HG03196 (cell line): ENCODE measurements at regions not wholly inside any gene's neighbourhood (a gene's known extent, or its start where the extent isn't known, plus 50 kb on each side); places are given as distances from the start of the nearest gene placed in this dataset.

Experiments used
- ATAC-seq: cut with Tn5 transposase; IDR thresholded peaks from one replicate; pipeline ENCODE4 v1.9.1; 2021; ENCODE audit not compliant: unreplicated experiment

DNA sequence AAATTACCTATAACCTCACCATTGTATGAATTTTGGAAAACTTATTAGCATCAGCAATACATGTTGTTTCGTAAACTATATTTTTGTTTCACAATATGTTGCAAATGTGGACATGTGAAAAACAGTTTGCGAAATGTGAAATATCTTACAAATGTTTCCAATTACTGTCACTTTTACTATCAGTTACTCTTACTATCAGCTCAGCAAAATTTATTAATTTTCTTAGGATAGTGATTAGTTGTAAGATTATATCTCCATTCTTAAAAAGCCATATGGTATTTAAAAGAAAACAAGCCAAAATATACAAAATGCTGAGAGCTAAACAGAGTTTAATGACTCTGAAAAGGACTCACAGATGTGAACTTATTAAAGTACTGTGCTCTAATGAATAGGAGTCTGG lies 111.9 kb upstream of the LPAR1 start:
- ATAC-seq: no peak

DNA sequence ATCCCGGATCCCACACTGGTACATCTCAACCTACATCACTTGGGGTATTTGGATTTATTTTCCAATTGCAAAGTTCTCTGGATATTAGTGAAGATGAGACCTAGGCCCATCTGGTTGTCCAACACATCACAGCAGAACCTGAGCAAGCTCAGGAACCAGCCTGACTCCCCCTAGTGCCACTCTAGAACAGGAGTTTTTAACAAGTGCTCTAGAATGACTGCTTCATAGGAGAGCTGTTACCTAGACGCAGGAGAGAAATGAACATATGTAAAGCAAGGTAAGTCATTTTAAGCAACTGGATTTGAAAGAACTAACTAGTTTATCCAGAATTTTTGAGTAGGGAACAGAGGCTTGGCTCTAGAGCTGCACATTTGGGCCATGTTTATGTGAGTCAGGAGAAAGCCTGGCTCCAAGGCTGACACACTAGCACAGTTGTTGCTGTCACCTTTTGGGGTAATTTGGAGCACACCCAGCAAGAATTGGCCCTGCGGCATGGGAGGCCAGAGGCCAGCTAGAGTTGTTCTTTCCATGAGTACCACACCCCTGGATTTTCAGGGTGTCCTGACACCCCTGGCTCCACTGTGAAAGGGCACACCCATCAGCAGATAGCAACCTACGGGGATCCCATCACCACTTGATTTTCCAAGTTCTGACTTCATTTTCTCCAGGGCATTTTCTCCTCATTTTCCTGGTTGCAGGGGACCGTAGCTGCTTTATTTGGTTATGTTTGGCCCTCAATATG lies 110.9 kb upstream of the LPAR1 start:
- no peak for ATAC-seq

DNA sequence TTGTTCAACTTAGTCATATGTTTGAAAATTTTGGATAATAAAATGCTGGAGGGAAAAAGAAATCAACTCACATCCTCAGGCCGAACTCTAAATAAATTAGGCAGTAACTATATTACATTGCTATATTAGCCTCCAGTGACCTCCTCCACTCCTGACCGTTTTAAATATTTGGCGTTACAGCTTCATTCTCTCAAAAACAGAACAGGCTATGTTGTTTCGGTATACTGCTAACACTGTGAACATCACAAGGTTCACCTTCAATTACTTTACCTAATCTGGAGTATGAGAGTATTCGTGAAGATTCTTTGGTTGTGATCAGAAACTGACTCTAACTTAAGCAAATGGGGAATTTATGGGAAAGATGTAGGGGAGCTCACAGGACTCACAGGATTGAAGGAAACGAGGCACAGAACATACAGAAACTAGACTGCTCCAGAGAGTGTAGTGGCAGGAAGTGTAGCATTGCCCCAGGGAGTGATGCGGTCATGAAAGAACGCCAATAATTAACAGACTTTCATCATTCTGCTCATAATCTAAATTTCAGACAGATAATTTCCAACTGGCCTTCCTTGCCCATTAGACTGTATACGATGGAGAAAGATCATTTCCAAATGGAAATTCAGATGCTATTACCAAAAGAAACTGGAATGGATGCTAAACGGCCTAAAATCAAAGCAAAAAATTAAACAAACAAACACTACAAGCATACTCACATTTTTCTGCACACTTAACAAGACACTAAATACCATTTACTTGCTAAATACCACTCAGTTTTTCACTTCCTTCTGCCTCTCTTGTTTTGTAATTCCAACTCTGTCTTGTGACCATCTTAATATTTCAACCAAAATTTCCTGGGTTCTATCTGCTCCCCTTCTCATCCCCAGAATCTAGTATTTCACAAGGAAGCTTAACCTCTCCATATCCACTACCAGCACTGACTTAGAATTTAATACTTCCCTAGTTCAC lies 110.1 kb upstream of the LPAR1 start:
- peak; percentile 68 for ATAC-seq

DNA sequence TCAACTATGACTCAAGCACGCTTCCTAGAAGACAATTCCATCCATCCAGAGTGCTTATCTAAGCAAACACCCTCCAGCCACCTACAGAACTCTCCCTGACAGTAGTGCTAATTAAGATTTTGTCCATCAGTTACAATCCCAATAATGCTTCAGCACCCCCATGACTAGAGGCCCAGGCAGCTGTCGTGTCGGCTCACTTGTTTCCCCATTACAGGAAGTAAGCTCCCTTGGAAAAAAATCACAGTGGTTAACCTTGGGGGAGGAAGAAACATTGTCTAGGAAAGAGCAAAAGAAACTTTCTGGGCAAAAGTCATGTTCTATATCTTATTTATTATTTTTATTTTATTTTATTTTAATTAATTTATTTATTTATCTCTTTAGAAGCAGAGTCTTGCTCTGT lies 108.8 kb upstream of the LPAR1 start:
- no peak for ATAC-seq

DNA sequence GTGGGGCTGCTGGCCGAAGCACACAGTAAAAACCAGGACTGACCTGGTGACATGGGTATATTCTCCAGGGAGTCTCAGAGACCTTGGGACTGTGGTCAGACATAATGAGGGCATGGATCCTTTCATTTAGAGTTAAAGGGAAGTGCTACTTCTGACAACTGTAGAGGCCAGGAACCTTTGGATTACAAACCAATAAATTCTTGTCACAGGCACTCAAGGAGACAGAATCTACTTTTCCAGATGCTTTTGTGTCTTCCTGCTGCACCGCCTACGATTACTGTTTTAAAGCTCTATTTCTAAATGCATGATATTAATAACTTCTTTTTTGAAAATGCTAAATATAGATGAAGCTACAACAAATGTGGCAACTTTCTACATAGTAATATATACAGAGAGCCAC lies 106.5 kb upstream of the LPAR1 start:
- ATAC-seq: no peak

DNA sequence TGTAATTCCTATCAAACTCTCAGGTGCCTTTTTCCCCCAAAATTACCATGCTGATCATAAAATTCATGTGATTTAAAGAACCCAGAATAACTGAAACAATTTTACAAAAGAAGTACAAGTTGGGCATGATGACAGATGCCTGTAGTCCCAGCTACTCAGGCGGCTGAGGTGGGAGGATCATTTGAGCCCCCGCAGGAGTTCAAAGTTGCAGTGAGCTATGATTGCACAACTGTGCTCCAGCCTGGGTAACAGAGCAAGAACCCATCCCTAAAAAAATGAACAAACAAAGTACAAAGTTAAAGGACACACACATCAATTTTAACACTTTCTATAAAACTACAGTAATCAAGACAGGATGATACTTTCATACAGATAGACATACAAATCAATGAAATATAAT lies 97.9 kb upstream of the LPAR1 start:
- no peak for ATAC-seq

DNA sequence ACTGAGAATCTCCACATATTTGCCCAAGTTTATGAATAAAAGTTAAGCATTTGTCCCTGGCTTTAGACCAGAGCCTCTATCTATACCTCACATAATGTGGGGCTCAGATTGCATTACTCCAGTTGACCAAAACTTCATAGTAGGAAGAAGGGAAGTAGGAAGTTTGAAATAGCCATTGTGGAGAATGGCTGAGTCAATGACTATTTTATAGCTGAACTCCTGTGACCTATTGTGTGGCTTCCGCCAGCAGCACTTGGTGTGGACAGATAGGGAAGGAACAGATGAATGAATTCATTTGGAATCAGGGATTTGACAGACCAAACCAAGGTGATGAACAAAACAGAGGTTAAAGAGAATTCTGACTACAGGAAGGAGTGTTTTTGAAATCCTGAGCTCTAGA lies 92.9 kb upstream of the LPAR1 start:
- ATAC-seq: no peak

DNA sequence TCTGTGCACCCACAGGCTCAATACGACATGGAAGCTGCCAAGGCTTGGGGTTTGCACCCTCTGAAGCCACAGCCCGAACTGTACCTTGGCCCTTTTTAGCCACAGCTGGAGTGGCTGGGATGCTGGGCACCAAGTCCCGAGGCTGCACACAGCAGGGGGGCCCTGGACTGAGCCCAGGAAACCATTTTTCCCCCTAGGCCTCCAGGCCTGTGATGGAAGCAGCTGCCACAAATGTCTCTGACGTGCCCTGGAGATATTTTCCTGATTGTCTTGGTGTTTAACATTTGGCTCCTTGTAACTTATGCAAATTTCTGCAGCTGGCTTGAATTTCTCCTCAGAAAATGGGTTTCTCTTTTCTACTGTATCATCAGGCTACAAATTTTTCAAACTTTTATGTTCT lies 82.3 kb upstream of the LPAR1 start:
- ATAC-seq: no peak

DNA sequence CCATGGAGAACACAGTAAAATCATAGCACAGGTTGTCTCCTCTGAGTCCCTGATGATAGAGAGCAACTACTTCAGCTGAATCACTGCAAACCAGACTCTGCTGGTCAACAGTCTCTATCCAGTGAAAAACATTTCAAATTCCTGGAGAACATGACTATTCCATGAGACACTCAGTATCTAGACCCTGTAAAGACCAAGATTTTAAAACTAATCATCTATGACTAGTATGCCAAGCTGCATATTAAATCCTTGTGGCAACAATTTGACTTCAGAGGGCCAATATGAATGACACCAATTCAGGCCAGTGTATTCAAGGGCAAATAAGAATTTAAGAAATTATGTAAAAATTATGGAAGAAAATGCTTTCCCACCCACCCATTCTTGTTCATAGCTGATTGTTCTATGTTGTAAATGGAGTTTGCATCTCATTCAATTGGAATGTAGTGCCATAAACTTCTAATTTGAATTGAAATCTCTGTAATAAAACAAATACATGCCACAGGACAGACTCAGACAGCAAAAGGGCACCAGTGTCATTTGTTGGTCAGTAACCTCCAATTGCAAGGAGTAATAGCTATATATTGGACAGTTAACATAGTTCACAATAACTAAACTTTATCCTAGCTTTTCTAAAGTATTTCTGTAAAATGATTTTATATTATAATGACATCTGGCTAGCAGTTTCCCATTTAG lies 80.1 kb upstream of the LPAR1 start:
- no peak for ATAC-seq

DNA sequence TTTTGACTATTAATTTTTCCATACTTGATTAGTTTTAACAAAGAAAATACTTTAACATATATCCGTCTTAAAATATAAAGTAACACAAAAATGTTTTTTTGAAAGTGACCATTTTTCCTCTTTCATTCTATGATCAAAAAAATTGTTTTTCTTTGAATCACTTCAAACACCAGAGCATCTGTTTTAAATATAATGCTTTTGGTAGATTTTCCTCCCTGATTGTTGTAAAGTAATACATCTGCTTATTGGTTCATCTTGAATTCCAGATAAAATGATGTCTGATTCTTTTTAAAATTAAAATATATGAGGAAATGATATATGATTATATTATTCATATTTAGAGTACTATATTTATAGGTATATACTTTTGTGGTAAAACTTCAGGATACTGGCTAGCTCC lies 76.2 kb upstream of the LPAR1 start:
- no peak for ATAC-seq

DNA sequence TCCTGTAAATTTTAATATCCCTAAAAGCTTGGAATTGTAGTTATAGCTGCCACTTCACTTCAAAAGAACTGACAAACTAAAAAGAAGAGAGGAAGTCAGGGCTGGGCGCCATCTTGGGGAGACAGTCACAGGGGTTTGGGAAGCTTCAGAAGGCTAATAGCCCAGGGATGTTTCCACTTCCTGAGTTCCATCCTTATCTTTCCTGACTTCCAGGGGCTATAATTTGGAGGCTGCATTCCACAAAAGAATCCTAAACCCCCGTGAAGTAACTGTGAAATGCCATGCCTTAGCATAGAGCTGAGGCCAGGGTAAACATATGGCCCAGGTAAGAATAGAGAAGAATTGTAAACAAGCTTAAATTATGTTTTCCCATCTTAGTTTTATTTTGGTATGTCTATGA lies 75.4 kb upstream of the LPAR1 start:
- no peak for ATAC-seq

DNA sequence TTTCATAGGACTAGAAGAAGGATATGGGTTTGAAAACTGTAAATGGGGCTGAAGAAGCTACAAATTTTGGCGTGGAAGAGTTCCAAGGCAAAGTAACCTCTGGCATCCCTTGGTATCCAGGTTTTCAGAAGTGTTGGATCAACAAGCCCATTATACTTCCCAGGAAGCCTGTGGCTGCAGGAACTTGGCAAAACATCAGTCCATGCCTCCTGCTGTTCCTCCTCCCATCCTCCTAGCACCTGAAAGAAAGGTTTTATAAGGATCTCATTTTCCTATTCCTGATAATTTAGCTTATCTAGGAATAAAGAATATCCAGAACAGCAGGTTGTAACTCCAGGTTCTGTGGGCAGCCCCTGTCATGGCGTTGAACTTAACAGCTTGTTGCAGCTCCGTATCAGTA lies 72.5 kb upstream of the LPAR1 start:
- no peak for ATAC-seq

DNA sequence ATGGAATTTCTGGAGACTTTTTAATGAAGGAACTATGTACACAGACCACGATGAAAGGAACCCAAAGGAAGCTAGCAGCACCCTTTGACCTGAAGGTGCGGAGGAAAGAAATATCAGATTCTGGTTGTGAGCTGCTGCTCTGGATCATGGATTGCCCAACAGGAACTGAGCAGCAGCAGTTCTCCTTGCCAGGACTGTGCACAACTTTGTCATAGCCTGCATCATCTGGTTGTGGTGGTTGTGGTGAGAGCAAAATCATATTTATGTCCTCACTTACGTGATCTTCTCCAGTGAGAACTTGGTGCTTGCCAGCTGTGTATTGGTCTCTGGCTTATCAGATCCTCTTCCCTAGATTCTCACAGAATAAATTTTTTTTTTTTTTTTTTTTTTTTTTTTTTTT lies 70.7 kb upstream of the LPAR1 start:
- no peak for ATAC-seq

DNA sequence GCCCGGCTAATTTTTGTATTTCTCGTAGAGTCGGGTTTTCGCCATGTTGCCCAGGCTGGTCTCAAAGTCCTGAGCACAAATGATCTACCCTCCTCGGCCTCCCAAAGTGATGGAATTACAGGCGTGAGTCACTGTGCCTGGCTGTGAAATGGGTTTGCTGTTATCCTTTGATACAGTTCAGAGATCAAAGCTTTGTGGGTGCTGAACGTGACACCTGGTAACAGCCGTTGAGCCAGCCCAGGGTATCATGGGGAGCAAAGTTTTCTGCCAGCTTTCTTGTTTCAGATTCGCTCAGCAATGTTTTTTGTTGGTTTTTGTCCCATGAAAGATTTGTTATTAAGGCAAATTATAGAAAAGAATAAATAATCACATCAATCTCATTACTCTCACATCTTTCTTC lies 68.9 kb upstream of the LPAR1 start:
- ATAC-seq: no peak

DNA sequence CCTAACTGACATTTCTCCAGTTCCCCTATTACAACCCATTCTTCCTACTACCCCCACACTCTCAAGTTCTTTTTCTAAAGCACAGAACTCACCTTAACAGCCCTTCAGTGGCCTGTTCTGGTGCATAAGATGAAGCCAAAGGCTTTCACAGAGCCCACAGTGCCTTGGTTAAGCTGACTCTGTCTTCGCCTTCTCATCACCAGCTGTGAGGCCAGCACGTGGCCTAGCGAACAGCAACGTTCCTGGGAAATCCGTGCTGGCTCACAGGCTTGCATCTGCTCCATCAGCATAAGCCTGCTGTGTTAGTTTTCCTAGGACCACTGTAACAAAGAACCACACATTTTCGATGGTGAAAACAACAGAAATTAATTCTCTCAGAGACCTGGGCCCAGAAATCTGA lies 67.9 kb upstream of the LPAR1 start:
- ATAC-seq: no peak

DNA sequence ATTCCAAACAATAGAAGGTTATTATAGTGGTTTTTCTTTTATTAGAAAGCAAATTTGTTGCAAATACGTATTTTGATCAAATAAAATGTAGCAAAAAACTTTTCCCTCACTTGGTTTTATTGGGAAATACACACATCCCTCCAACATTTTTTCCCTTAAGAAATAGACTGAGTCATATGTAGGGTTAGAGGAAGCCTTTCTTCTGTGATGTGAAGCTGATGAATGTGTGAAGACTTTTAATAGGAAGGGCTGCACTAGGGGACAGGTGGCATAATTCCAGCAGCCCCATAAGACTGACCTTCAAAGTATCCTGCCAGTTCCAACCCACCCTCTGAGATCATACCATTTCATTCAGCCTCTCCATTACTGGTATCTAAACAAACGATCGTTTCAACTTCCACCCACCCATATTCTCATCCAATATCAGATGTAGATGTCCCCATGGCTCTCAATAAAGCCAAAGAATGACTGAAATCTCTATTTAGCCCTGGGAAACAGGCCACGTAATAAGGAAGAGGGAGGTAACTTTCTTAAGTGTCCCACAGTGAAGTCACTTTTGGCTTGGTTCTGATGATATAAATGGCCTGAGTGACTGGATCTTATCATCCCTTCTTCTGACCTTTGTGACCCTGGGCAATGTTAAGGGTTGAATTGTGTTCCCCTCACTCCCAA lies 64.7 kb upstream of the LPAR1 start:
- ATAC-seq: no peak

DNA sequence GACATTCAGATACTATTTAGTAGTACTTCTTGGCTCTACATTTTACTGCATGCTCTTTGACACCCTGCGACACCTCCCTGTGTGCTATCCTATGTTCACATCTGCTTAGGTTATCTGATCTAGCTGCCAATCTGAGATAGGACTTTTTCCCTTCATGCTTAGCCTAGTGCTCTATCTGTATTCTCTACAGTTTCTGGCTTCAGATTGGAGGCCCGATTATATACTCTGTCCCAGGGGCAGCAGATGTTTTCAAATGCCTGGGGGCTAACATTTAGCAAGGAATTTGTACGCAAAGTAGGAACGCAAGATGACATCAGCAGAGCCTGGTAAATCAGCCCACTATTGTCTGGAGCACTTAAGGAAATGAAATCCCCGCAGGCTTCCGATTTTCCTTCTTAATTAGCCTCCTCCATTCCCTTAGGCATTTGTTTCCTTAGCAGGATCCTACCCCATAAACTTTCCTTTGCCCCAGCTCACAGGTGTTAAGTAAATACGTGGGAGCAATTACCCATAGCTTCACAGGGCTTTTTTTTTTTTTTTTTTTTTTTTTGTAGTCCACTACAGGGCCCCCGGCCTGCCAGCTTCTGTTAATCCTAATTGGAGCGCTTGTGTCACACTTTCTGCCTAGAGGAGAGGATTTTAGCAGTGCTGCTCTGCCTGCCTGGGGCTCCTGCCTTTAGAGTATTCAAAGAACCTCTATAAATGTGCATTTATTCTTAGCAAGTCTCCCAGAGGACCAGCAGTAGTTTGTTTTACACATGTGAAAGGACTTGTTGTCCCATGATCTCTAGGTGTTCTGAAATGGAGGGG lies 61.1 kb upstream of the LPAR1 start:
- no peak for ATAC-seq

DNA sequence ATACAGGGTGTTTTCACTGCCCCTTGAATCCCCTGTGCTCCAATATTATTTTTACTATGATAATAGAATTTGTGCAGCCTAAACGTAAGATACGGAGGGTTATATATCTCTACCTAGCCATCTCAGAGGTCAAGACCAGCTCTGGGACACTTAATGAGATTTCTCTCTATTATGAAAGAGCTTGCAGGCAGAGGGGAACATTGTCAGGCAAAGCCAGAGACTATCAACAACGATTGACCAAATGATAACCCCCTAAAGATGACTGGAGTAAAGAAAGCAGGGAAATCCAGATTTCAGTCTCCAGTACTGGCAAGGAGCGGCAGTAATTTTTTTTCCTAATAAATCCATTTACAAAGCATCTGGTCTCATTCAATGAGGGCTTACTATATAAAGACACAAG lies 59.8 kb upstream of the LPAR1 start:
- ATAC-seq: no peak

DNA sequence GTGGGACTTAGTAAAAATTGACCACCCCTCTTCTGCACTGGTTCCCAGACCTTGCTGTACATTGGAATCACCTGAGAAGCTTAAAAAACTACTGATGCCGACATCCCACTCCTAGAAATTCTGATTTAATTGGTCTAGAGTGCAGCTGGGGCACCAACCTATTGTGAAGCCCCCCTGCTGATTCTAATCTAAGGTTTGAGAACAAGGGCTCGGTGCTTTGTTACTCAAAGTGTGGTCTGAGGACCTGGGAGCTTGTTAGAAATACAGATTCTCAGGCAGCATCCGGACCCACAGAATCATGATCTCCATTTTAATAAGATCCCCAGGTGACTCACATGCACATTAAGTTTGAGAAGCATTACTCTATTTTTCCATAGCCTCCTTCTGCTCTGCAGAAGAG lies 57.8 kb upstream of the LPAR1 start:
- ATAC-seq: no peak

DNA sequence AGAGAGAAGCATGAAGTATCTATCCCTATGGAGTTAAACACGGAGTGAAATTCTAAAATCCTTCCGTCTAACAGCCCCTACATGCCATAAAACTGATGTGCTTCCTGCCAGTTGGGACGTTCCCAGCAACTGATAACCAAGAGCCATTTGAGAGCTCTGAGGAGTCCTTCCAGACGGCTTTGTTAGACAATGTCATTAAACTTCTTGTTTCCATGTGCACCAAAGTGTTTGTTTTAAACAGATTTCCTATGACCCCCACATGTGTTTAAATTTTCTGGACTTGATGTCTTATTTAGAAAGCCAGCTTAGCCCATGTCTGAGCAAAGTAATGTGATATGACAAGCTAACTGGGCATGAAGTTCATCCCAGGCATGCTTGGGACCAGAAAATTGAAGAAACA lies 57.2 kb upstream of the LPAR1 start:
- ATAC-seq: no peak
